AG09309 (cell line): ENCODE measurements at regions not wholly inside any gene's neighbourhood (a gene's known extent, or its start where the extent isn't known, plus 50 kb on each side); places are given as distances from the start of the nearest gene placed in this dataset.

ENCODE experiments used
- DNase-seq: peaks from one replicate; pipeline ENCODE4 v3.0.0-alpha.2; 2010; ENCODE audit warnings: low read depth
- H3K4me3 ChIP-seq: 2 replicates; pipeline ENCODE4 v1.5.1; 2011; ENCODE audit warnings: mild to moderate bottlenecking, low read depth, low read length, moderate library complexity; ENCODE audit not compliant: control insufficient read depth
- TF ChIP-seq, protein P1 (sequence below): IDR thresholded peaks from 2 replicates; pipeline ENCODE4 v1.5.1; 2011; ENCODE audit warnings: mild to moderate bottlenecking, low read depth, low read length, inconsistent platforms; ENCODE audit not compliant: insufficient read depth, control insufficient read depth; ENCODE audit errors: missing control alignments

GRCh38 chr10:54880996-54881395, 80.0 kb upstream of the PCDH15 start:
- TF ChIP-seq, protein P1, sequence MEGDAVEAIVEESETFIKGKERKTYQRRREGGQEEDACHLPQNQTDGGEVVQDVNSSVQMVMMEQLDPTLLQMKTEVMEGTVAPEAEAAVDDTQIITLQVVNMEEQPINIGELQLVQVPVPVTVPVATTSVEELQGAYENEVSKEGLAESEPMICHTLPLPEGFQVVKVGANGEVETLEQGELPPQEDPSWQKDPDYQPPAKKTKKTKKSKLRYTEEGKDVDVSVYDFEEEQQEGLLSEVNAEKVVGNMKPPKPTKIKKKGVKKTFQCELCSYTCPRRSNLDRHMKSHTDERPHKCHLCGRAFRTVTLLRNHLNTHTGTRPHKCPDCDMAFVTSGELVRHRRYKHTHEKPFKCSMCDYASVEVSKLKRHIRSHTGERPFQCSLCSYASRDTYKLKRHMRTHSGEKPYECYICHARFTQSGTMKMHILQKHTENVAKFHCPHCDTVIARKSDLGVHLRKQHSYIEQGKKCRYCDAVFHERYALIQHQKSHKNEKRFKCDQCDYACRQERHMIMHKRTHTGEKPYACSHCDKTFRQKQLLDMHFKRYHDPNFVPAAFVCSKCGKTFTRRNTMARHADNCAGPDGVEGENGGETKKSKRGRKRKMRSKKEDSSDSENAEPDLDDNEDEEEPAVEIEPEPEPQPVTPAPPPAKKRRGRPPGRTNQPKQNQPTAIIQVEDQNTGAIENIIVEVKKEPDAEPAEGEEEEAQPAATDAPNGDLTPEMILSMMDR: no peak
- no peak overlapping the region for H3K4me3 ChIP-seq
- DNase-seq: no peak

GRCh38 chr10:54869022-54869421, 68.0 kb upstream of the PCDH15 start:
- TF ChIP-seq, protein P1: no peak
- H3K4me3 ChIP-seq: no peak overlapping the region
- DNase-seq: no peak

DNA sequence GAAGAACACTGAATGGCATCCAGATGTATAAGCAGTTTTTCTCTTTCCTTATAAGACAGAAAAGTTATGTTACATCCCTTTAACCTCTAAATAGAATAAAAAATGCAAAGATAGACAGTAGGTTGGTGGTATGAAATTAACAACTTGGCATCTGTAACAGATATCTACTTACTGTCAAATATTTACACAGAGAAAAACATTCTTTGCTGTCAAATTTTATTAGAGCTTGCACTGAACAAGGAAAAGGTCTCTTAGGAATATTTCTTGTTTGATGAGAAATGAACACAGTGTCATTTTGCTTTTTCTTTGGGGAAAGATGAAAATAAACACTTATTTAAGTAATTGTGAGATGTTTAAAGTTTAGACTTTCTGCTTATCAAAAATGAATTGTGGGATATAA, 65.6 kb upstream of the PCDH15 start:
- TF ChIP-seq, protein P1: no peak
- DNase-seq: no peak
- no peak overlapping the region for H3K4me3 ChIP-seq

DNA sequence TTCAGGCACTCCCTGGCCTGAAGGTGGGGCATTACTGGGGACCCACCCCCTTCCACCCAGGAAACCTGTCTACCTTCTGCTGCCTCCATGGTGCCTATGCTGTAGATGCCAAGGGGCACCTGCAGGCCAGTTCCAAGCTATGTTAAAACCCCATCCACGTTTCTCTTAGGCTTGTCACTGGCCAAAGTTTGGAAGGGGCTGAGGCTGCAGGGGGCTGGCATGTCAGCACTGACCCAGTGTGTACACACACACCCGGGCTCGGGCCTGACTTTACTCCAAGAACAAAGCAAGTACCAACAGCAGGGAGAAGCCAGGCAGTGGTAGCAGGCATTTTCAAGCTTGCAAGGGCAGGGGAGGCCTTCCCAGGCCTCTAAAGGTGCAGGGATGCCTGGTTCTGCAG, 53.8 kb upstream of the PCDH15 start:
- H3K4me3 ChIP-seq: no peak overlapping the region
- TF ChIP-seq, protein P1: no peak
- DNase-seq: no peak

DNA sequence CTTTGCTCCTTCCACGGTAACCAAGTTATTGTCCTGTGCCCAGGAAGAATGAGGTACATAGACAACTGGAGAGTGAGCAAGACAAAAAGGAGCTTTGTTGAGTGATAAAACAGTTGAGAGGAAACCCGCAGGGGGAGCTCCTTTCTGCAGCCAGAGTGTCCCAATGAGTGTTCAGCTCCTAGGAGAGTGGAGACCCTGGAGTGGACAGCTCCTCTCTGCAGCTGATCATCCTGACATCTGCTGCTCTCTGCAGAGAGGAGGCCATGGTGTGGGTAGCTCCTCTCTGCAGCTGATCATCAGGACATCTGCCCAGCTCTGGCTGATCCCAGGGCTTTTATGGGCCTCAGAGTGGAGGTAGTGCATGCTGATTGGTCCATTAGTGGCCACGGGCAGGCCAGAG, 53.4 kb upstream of the PCDH15 start:
- TF ChIP-seq, protein P1: no peak
- DNase-seq: no peak
- no peak overlapping the region for H3K4me3 ChIP-seq

DNA sequence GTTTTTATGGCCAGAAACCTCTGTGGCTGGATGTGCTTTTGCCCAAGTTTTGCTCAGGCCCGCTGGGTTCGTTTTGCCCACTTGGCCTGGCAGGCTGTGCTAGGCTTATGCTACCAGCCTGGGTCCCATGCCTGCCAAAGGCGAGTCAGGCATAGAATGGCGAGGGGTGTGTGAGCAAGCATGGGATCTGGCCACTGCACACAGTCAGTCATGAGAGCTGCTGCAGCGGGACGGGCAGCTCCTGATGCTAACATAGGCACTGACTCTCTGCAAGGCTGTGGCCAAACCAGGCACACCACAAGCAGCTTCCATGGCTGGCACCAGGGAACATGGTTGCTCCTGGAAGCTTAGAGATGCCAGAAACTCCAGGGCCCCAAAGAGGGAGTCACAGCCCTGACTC, 52.9 kb upstream of the PCDH15 start:
- TF ChIP-seq, protein P1: no peak
- DNase-seq: no peak
- no peak overlapping the region for H3K4me3 ChIP-seq
